Erythroblast (primary cell): ENCODE measurements at regions not wholly inside any gene's neighbourhood (a gene's known extent, or its start where the extent isn't known, plus 50 kb on each side); places are given as distances from the start of the nearest gene placed in this dataset.

Experiments used
- GATA1 ChIP-seq: IDR thresholded peaks from 2 replicates; pipeline ENCODE4 v1.6.1; 2011; ENCODE audit warnings: low read depth, mild to moderate bottlenecking, control low read depth, low read length, moderate library complexity
- POLR2A ChIP-seq: IDR thresholded peaks from 2 replicates; pipeline ENCODE4 v1.6.1; 2011; ENCODE audit warnings: mild to moderate bottlenecking, low read length

GRCh38 chr4:24674279-24674678, 89.9 kb upstream of the DHX15 start:
- TF ChIP-seq POLR2A (no peak), GATA1 (no peak)
